Uterus (tissue), 2 donors: ENCODE measurements at regions not wholly inside any gene's neighbourhood (a gene's known extent, or its start where the extent isn't known, plus 50 kb on each side); places are given as distances from the start of the nearest gene placed in this dataset.

Source experiments
- POLR2A ChIP-seq, 2 donors: fragments of 450-650 bp; IDR thresholded peaks; one replicate each; pipeline ENCODE4 v1.6.1; 2016; ENCODE audit warnings: antibody characterized with exemption in 2 of 2, mild to moderate bottlenecking in 1 of 2, moderate library complexity in 1 of 2
- TF ChIP-seq, protein P1 (sequence below), 4 experiments: fragments of 200-600 bp in 2 of 4; fragments of 450-650 bp in 2 of 4; sonication (generic) in 2 of 4; IDR thresholded peaks; one replicate each; pipeline ENCODE4 v1.5.1; 2016 to 2019; ENCODE audit warnings: antibody characterized with exemption in 4 of 4, mild to moderate bottlenecking in 2 of 4, moderate library complexity in 1 of 4

GRCh38 chr2:77816618-77817017 is 294.4 kb upstream of the LRRTM4 start:
- TF ChIP-seq, protein P1, sequence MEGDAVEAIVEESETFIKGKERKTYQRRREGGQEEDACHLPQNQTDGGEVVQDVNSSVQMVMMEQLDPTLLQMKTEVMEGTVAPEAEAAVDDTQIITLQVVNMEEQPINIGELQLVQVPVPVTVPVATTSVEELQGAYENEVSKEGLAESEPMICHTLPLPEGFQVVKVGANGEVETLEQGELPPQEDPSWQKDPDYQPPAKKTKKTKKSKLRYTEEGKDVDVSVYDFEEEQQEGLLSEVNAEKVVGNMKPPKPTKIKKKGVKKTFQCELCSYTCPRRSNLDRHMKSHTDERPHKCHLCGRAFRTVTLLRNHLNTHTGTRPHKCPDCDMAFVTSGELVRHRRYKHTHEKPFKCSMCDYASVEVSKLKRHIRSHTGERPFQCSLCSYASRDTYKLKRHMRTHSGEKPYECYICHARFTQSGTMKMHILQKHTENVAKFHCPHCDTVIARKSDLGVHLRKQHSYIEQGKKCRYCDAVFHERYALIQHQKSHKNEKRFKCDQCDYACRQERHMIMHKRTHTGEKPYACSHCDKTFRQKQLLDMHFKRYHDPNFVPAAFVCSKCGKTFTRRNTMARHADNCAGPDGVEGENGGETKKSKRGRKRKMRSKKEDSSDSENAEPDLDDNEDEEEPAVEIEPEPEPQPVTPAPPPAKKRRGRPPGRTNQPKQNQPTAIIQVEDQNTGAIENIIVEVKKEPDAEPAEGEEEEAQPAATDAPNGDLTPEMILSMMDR (IDR thresholded peaks at IDR 0.05) = no peak
- no peak for TF ChIP-seq POLR2A (IDR thresholded peaks at IDR 0.05)
